Endothelial cell of umbilical vein (primary cell): ENCODE measurements at regions not wholly inside any gene's neighbourhood (a gene's known extent, or its start where the extent isn't known, plus 50 kb on each side); places are given as distances from the start of the nearest gene placed in this dataset.

Source experiments
- BruUV-seq: library from RNA; stranded (reverse); fragments of 400-500 nt; replicated peaks from 2 replicates; lab custom pipeline; 2021; lab: Mats Ljungman, UMichigan
- CTCF ChIA-PET: fragments of 300-600, 350-600 bp; sonication (Branson Sonifier 250); formaldehyde crosslinking; loops from one replicate; lab custom pipeline; 2021; ENCODE audit warnings: antibody characterized with exemption, inconsistent platforms; lab: Charles Lee
- POLR2A ChIA-PET: fragments of 300-600, 350-600 bp; sonication (Branson Sonifier 250); formaldehyde crosslinking; loops from one replicate; lab custom pipeline; 2021; ENCODE audit warnings: antibody characterized with exemption, inconsistent platforms; lab: Charles Lee
- DNase-seq: peaks from one replicate; pipeline ENCODE4 v3.0.0-alpha.2; 2011; ENCODE audit warnings: low read depth, low spot score
- FAIRE-seq: peaks from 2 replicates; lab custom pipeline; 2011; peaks lifted over from hg19 to GRCh38; lab: Jason Lieb, UNC
- H2AFZ ChIP-seq: 2 replicates; pipeline ENCODE4 v1.6.0; 2012; ENCODE audit warnings: low read depth, low read length, control low read depth, inconsistent platforms
- H3K27ac ChIP-seq: 2 replicates; pipeline ENCODE4 v1.5.1; 2011; ENCODE audit warnings: low read depth, mild to moderate bottlenecking, control low read depth, low read length, moderate library complexity; ENCODE audit not compliant: insufficient read depth
- H3K27me3 ChIP-seq, 2 experiments: 2 replicates each; pipeline versions ENCODE4 v1.6.0 to v1.6.1; 2011; ENCODE audit warnings: low read length in 2 of 2, mixed read lengths in 1 of 2; ENCODE audit not compliant: control insufficient read depth in 2 of 2, insufficient read depth in 2 of 2
- H3K36me3 ChIP-seq, 2 experiments: 2 replicates in 1 of 2; 3 replicates in 1 of 2; pipeline ENCODE4 v1.5.1; 2011; ENCODE audit warnings: low read length in 2 of 2, mild to moderate bottlenecking in 1 of 2, moderate library complexity in 1 of 2; ENCODE audit not compliant: control insufficient read depth in 2 of 2, insufficient read depth in 2 of 2; ENCODE audit errors: extremely low read depth in 1 of 2
- H3K4me1 ChIP-seq: 3 replicates; pipeline ENCODE4 v1.5.1; 2011; ENCODE audit warnings: mild to moderate bottlenecking, low read length; ENCODE audit not compliant: control insufficient read depth, insufficient read depth; ENCODE audit errors: extremely low read depth
- H3K4me2 ChIP-seq: 2 replicates; pipeline ENCODE4 v1.6.1; 2011; ENCODE audit warnings: low read length, control low read depth, mixed read lengths; ENCODE audit not compliant: insufficient read depth
- H3K4me3 ChIP-seq, 3 experiments: fragments of 200-600 bp in 1 of 3; sonication (generic), shearing (Covaris generic) in 1 of 3; replicated peaks in 1 of 3; 2 replicates each; pipeline ENCODE4 v1.5.1; 2011 to 2016; ENCODE audit warnings: control low read depth in 3 of 3, low read length in 3 of 3, mild to moderate bottlenecking in 2 of 3, inconsistent platforms in 1 of 3, low read depth in 1 of 3, moderate library complexity in 1 of 3; ENCODE audit not compliant: insufficient read depth in 1 of 3
- H3K79me2 ChIP-seq: 2 replicates; pipeline ENCODE4 v1.6.0; 2012; ENCODE audit warnings: low read length, inconsistent platforms; ENCODE audit not compliant: control insufficient read depth, insufficient read depth
- H3K9ac ChIP-seq: replicated peaks from 2 replicates; pipeline ENCODE3; 2011; ENCODE audit warnings: low read length, control low read depth; ENCODE audit not compliant: insufficient read depth; ENCODE audit errors: extremely low read depth
- H3K9me1 ChIP-seq: replicated peaks from 3 replicates; pipeline ENCODE4 v1.6.0; 2011; ENCODE audit warnings: mild to moderate bottlenecking, low read length; ENCODE audit not compliant: control insufficient read depth, insufficient read depth; ENCODE audit errors: extremely low read depth
- H3K9me3 ChIP-seq: replicated peaks from 2 replicates; pipeline ENCODE4 v1.5.1; 2012; ENCODE audit warnings: low read length, inconsistent platforms; ENCODE audit not compliant: control insufficient read depth, insufficient read depth
- H4K20me1 ChIP-seq: replicated peaks from 2 replicates; pipeline ENCODE3; 2011; ENCODE audit warnings: mild to moderate bottlenecking, low read length; ENCODE audit not compliant: control insufficient read depth, insufficient read depth; ENCODE audit errors: extremely low read depth
- EZH2 ChIP-seq: IDR thresholded peaks from 2 replicates; pipeline ENCODE4 v1.6.1; 2012; ENCODE audit warnings: borderline replicate concordance, low read depth, mild to moderate bottlenecking, moderate library complexity, low read length, inconsistent platforms; ENCODE audit not compliant: severe bottlenecking
- MYC ChIP-seq: IDR thresholded peaks from one replicate; pipeline ENCODE4 v1.6.1; 2011; ENCODE audit warnings: mild to moderate bottlenecking, low read depth, low read length
- POLR2A ChIP-seq: IDR thresholded peaks from 2 replicates; pipeline ENCODE4 v1.6.1; 2012; ENCODE audit warnings: low read depth, mild to moderate bottlenecking, control low read depth, low read length
- dilution Hi-C: fragments of 300-500 bp; cut with MboI; formaldehyde crosslinking; loops from one replicate; pipeline ENCODE4 v1.15.0; 2019; ENCODE audit warnings: low sequenced_read_pairs; ENCODE audit not compliant: extremely low pct_ligation_motif_present
- intact Hi-C: fragments of 100-400 bp; cut with micrococcal nuclease; formaldehyde crosslinking; loops from one replicate; pipeline ENCODE4 v1.10.0; 2022
- TF ChIP-seq, protein P1 (sequence below): IDR thresholded peaks from 2 replicates; pipeline ENCODE4 v1.6.1; 2011; ENCODE audit not compliant: insufficient read depth, insufficient read length

DNA sequence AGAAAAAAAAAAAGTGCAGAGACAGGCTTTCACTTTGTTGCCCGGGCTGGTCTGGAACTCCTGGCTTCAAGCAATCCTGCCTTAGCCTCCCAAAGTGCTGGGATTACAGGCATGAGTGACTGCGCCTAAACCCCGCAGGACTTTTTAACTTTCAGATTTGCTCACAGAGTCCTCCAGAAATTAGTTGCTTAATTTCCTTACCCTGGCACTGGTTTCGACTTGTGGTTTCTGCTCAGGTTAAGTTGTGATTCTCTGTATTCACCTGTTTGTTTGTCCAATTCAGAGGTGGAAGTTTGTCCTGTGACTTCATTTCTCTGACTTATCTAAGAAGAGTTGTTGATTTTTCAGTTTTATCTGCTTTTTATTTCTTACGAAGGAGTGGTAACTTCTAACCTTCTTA is 238.1 kb downstream of the TMEM182 start:
- Histone ChIP-seq H3K4me1 (no peaks in the 10 kb centered on the region), H3K9me3 (no peaks in the 10 kb centered on the region), H3K27me3 (no peaks in the 10 kb centered on the region), H2AFZ (no peak overlapping the region), H3K36me3 (no peaks in the 10 kb centered on the region), H3K9ac (no peak overlapping the region), H3K79me2 (no peaks in the 10 kb centered on the region), H3K27ac (no peak overlapping the region), H3K9me1 (no peaks in the 10 kb centered on the region), H3K4me3 (no peak overlapping the region), H3K4me2 (no peak overlapping the region), H4K20me1 (no peaks in the 10 kb centered on the region)
- DNase-seq: no peak
- intact Hi-C loops (no loop called here), dilution Hi-C loops (no loop called here)
- no peak for FAIRE-seq
- POLR2A ChIA-PET: no interaction called here
- no peak for TF ChIP-seq MYC
- TF ChIP-seq POLR2A: no peak
- no peak for TF ChIP-seq EZH2
- TF ChIP-seq, protein P1, sequence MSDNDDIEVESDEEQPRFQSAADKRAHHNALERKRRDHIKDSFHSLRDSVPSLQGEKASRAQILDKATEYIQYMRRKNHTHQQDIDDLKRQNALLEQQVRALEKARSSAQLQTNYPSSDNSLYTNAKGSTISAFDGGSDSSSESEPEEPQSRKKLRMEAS: no peak
- BruUV-seq: no TSS peak
- CTCF ChIA-PET: no interaction called here

- DNase-seq: no peak
- Histone ChIP-seq H3K27me3 (no peaks in the 10 kb centered on the region), H3K4me1 (no peaks in the 10 kb centered on the region), H3K9ac (no peak overlapping the region), H3K4me3 (no peak overlapping the region), H4K20me1 (no peaks in the 10 kb centered on the region), H3K79me2 (no peaks in the 10 kb centered on the region), H3K9me1 (no peaks in the 10 kb centered on the region), H3K9me3 (no peaks in the 10 kb centered on the region), H2AFZ (no peak overlapping the region), H3K36me3 (no peaks in the 10 kb centered on the region), H3K4me2 (no peak overlapping the region), H3K27ac (no peak overlapping the region)
- POLR2A ChIA-PET: no interaction called here
- TF ChIP-seq, protein P1: no peak
- no peak for FAIRE-seq
- CTCF ChIA-PET: no interaction called here
- intact Hi-C loops (no loop called here), dilution Hi-C loops (no loop called here)
- no TSS peak for BruUV-seq
These were observed 241.1 kb downstream of the TMEM182 start for GRCh38 chr2:103002954-103003353.
